ENCODE measurements at regions not wholly inside any gene's neighbourhood (a gene's known extent, or its start where the extent isn't known, plus 50 kb on each side); places are given as distances from the start of the nearest gene placed in this dataset.

DNA sequence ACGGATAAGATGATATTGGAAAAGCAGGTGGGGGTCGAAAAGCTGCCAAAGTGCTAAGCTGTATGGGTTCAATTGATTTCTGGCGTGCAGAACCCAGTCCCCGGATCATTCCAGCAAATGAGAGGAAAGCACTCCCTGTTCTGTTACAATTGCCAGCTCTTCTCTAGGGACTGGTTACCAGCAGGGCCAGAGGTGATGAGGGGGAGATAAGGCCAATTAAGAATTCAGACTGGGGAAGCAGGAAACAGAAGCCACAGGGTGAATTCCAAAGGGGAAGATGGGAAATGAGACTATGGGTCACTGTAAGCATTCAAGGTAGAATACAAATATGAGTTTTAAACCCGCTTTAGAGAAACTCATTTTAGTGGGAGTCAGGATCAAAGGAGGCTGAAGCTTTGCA is 349.4 kb upstream of the MAP3K7 start:
- TF ChIP-seq, protein P1, sequence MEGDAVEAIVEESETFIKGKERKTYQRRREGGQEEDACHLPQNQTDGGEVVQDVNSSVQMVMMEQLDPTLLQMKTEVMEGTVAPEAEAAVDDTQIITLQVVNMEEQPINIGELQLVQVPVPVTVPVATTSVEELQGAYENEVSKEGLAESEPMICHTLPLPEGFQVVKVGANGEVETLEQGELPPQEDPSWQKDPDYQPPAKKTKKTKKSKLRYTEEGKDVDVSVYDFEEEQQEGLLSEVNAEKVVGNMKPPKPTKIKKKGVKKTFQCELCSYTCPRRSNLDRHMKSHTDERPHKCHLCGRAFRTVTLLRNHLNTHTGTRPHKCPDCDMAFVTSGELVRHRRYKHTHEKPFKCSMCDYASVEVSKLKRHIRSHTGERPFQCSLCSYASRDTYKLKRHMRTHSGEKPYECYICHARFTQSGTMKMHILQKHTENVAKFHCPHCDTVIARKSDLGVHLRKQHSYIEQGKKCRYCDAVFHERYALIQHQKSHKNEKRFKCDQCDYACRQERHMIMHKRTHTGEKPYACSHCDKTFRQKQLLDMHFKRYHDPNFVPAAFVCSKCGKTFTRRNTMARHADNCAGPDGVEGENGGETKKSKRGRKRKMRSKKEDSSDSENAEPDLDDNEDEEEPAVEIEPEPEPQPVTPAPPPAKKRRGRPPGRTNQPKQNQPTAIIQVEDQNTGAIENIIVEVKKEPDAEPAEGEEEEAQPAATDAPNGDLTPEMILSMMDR (IDR thresholded peaks at IDR 0.05; ENCODE audit: borderline replicate concordance, control extremely low read depth, extremely low read depth, insufficient read depth, missing control alignments), result no peak
- DNase-seq (ENCODE audit: low spot score), result no peak
- in situ Hi-C loops (cut with MboI; ENCODE audit: low sequenced_read_pairs, unreplicated experiment), result no loop called here

DNA sequence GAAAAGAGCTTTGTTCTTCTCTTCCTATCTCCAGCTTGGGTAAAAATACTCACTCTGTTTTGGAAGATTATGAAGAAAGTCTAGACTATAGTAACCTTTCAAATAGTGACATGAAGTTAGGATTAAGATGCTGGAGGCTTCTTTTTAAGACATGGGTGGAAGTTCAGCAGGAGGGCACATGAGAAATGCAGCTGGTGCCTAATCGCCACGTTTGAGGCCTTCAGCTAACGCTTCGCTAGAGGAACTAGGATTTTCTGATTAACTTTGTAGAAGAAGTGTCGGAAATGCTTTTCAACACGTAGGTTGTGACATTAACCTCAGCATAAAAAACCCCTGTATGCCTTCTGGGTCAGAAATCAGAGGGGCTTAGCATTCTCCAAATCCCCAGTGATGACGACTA is 348.1 kb upstream of the MAP3K7 start:
- DNase-seq (ENCODE audit: low spot score), result no peak
- TF ChIP-seq, protein P1 (IDR thresholded peaks at IDR 0.05; ENCODE audit: borderline replicate concordance, control extremely low read depth, extremely low read depth, insufficient read depth, missing control alignments), result no peak
- in situ Hi-C loops (cut with MboI; ENCODE audit: low sequenced_read_pairs, unreplicated experiment), result no loop called here

DNA sequence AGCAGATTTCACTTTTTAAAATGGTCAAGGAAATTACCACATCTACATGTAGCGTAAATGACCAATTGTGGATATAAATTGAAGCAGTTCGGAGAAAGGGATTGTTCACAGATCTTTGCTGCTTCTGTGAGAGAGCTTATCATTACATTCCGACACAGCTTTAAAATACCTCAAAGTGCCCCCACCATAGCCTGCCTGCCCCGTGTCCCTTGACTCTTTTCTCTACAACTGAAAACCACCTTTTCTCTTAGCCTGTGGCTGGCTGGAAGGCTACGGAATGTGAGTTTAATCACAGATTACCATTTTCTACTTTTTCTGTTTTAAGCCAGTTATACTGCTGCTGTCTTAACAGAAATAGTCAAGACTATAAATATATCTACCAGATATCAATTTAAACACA is 347.2 kb upstream of the MAP3K7 start:
- in situ Hi-C loops (cut with MboI; ENCODE audit: low sequenced_read_pairs, unreplicated experiment), result no loop called here
- TF ChIP-seq, protein P1 (IDR thresholded peaks at IDR 0.05; ENCODE audit: borderline replicate concordance, control extremely low read depth, extremely low read depth, insufficient read depth, missing control alignments), result no peak
- DNase-seq (ENCODE audit: low spot score), result no peak

DNA sequence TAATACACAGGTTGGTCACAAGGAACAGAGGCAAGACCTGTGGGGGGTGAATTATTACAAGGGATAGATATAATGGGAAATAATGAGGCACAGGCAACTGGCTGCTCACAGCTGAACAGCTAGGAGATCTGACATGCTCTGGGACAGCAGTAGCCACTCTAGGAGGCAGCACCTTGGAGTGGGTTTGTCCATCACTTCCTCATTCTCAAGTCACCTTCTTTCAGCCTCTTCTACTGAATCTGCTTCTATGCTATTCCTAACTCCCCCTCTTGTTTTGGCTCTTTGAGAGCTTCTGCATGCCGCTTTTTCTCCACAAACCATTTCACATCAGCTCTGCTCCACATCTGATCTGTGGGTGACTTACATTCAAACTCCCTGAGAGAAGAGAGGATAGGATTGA is 345.5 kb upstream of the MAP3K7 start:
- TF ChIP-seq, protein P1 (IDR thresholded peaks at IDR 0.05; ENCODE audit: borderline replicate concordance, control extremely low read depth, extremely low read depth, insufficient read depth, missing control alignments), result no peak
- no peak for DNase-seq (ENCODE audit: low spot score)
- in situ Hi-C loops (cut with MboI; ENCODE audit: low sequenced_read_pairs, unreplicated experiment), result no loop called here

DNA sequence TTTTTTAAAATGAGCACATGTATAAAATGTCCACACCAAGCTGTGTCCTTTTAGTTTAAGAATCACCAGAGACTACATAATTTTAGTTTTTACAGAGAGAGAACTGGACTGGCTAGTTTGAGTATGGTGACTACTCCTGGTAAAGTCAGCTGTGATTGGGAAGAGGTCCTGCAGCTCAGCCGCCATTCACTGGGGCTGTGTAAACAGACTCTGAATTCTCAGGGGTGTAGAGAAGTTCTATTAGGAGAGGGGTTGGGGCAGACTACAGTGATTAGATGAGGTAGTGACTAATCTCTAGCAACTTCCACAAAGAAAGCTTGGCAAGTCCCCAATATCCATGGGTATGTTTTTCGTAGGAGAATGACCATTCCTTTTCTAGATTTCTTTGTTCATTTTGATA is 341.2 kb upstream of the MAP3K7 start:
- in situ Hi-C loops (cut with MboI; ENCODE audit: low sequenced_read_pairs, unreplicated experiment), result no loop called here
- TF ChIP-seq, protein P1 (IDR thresholded peaks at IDR 0.05; ENCODE audit: borderline replicate concordance, control extremely low read depth, extremely low read depth, insufficient read depth, missing control alignments), result no peak
- no peak for DNase-seq (ENCODE audit: low spot score)

DNA sequence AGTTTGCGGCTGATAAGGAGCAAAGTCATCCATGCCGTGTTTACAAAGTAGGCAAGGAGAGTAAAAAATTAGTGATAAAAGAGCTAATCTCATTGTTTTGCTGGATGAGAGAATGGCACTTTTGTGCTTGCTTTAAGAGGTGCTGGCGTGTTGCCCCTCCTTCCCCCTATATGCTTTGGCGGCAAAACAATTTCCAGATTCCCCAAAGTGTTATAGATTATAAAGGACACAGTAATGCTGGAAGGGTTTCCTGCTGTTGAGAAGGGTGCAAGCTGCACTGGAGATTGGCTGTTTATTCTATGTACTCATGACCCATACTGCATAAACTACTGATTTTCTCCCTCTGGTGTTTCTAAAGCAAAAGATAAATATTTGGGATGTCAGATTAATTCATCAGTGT is 338.9 kb upstream of the MAP3K7 start:
- TF ChIP-seq, protein P1 (IDR thresholded peaks at IDR 0.05; ENCODE audit: borderline replicate concordance, control extremely low read depth, extremely low read depth, insufficient read depth, missing control alignments), result no peak
- no peak for DNase-seq (ENCODE audit: low spot score)
- in situ Hi-C loops (cut with MboI; ENCODE audit: low sequenced_read_pairs, unreplicated experiment), result no loop called here

DNA sequence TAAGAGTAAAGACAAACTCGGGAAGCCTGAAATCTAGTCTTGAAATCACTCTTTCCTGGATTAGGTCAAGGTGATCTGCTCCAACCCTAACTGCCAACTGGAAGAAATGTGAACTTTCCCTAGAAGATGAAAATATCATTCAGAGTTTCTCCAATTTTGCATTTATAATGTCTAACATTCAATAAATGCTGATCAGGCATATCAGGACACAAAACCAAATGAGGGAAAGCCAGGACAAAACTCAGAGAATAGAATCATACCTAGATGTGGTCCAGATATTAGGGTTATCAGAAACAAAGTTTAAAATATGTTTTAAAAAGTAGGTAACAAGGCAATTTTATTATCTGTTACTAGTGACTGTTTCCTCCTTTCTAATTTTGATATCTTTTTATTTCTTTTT is 335.5 kb upstream of the MAP3K7 start:
- no peak for DNase-seq (ENCODE audit: low spot score)
- TF ChIP-seq, protein P1 (IDR thresholded peaks at IDR 0.05; ENCODE audit: borderline replicate concordance, control extremely low read depth, extremely low read depth, insufficient read depth, missing control alignments), result no peak
- in situ Hi-C loops (cut with MboI; ENCODE audit: low sequenced_read_pairs, unreplicated experiment), result no loop called here

Data from GM13976 (cell line).